HG02571 (cell line): ENCODE measurements at regions not wholly inside any gene's neighbourhood (a gene's known extent, or its start where the extent isn't known, plus 50 kb on each side); places are given as distances from the start of the nearest gene placed in this dataset.

Experiments
- ATAC-seq: cut with Tn5 transposase; IDR thresholded peaks from one replicate; pipeline ENCODE4 v1.9.1; 2021; ENCODE audit warnings: mild to moderate bottlenecking, moderate library complexity; ENCODE audit not compliant: unreplicated experiment

DNA sequence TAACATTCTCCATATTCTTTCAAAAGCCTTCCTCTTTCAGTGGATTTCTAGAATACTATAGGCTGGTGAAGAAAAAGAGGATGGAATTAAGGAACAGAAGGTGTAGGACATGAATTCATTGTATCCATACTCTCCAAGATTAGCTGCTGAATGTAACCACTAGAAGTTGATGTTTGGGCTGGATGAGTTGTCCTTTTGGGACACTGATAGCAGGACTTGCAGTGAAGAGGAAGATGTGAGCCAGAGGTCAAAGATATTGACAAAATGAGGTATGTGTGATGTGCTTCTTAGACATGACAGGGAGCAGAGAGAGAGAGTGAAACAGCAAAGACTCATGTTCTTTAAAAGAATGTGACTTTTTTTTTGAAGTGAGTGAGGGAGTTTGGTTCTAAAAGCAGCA, 134.3 kb upstream of the MAN1A1 start:
- ATAC-seq = no peak

DNA sequence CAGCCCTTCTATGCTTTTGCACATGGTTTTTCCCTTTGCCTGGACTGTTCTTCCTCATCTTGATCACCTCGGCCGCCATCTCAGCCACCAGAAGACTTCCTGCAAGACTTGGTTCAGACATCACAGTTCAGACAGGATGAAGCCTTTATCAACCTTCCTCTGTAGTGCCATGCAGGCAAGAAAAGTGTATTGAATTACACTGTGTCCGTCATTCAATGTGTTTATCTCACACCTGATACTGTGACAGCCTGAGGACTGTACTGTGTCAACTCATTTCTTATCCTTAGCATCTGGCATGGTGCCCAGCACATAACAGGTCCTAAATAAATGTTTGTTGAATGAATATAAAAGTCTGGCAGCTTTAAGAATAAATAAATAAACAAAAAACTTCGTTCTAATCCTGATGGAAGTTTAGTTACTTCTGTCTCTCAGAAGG, 133.3 kb upstream of the MAN1A1 start:
- no peak for ATAC-seq

DNA sequence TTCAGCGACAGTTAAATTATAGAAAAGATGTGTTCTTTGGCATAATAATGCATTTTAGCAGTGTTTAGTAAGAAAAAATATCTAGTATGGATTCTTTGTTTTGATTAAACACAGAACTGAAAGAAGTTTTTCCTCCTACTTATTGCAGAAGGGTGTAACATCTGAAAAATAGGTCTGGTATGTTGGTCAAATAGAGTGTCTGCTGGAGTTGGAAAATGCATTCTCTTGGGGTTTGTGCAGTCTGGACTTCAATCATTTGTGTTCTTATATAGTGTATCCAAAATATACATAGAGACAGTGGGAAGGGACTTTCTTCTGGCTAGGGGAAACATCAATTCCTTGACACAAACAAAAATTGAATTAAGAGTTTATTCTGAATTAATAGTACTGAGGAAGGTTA, 132.4 kb upstream of the MAN1A1 start:
- no peak for ATAC-seq

DNA sequence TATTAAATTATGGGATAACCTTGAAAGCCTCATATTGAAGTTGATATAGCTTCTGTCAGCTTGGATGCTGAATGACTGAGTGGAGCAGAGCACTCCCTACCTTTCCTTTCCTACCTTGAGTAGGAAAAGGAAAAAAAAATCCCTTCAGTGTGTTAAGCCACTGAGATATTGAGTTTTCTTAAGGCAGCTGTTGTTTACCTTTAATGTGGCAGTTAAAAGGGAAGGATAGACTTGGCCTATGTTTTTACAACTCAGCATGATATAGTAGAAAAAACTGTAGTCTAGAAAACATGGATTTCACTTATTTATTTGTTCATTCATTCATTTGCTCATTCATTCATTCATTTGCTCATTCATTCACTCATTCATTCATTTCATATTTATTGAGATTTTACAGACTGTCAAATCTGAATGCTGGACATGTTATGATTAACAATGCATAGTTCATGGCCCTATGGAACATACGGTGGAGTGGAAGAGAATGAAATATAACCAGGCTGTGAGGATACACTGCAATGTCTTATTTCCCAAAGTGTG, 131.5 kb upstream of the MAN1A1 start:
- no peak for ATAC-seq

DNA sequence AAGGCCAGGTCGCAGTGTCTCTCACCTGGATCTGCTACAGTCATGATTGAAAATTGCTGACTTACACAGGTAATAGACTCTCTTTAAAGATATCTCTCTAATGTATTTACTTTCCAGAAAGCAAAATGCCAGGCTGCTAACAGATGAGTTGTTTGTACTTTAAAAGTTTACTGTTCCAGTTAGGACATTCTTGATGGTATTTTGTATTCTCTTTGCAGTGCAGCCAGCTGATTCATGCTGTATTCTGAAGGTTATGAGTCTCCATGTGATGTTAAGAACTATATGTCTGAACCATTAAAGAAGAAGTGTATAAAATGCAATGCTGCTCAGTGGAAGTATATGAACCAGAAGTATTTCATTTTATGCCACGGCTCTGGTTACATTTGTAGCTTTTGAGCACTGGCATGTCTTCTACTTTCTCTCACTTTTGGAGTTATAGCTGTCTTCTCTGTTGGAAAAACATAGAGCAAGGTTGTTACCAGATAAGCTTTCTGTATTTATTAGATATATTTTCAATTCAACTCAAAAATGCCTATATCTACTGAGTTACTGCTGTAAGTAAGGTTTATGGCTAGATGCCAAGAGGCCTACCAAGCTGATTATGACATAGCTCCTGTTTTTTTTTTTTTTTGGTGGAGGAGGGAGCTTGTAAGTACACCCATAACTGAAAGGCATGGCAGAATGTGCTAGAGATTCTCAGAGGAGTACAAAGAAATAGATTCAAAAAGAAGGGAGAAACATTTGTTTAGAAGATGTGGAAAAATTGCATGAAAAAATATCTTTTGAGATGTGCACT, 130.5 kb upstream of the MAN1A1 start:
- ATAC-seq = no peak

DNA sequence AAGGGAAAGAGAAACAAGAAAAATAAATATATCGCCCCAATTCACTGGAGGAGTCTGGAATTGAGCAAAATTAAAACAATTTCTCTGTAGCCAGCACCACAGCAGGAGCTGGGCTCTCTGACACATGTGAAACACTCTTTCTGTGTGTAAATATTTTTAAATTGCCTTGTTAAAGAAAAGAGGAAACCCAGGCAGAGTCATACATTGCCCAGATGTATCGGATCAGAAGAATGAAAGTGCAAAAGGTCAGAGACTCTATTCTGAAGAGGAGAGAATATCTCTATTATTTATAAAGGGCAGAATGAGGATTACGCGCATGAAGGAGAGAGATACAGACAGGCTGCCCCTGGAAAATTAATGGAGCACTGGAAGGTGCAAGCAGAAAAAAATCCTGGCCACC, 127.0 kb upstream of the MAN1A1 start:
- ATAC-seq = peak; percentile 87

DNA sequence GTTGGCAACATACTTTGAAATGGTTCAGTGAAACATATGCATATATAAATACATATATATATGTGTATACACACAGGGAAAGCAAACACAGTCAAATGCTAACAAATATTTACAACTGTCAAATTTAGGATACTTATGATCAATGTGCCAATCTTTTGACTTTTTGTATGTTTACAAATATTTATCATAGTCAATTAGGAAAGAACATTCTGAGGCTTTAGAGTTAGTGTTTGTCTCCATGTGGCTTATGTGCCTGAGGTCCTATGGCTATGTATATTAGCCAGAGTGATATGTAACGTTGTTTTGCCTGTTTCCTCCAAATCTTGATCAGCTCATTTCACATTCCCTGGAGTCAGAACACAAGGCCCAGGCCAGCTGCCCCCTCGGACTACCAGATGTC, 126.5 kb upstream of the MAN1A1 start:
- no peak for ATAC-seq

DNA sequence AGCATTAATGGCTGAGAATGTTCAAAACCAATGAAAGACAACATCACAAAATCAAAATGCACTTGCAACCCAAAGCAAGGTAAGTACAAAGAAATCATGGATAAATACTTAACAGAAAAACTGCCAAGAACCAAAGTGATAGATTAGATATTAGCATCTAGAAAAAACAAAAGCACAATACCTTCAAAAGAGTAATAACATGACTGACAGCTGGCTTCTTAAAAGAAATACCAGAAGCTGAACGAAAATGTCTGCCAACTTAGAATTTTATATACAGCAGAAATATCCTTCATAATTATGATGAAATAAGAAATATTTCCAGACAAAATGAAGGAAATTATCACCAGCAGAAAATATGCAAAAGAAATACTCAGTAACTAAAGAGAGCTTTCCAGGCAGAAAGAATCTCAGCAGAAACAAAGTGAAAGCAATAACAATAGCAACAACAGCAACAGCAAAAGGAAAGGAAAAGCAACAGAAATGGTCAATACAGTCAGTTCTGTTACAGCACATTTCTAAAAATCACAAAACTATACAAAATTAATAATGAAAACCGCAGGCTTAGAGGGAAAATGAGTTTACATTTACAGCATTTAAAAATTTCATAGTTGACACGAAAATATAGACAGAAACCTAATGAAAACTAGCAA, 121.5 kb upstream of the MAN1A1 start:
- no peak for ATAC-seq

DNA sequence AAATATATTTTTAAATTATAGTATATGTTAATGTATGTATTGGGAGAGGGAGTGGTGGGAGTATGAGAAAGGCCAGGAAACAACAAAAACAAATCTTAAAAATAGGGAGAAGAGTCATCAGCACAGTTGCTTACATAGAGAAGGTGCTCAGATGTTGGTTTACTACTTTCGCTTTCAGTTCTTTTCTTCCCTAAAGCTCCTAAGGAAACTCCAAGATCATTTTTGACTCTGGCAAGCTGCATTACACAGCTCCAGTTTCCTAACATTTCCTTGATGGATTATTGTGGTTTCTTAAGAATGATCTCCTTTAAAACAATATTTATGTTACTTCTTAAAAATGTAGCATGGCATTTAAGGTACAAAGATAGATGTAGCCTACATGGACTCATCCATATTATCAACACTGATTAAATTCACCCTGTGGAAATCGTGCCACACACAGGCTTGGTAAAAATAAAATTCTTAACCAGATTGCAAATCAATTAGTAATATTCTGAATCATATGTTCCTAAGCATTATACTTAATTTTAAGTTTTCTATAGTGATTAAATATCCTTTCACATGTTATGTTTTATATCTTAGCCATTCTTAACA, 118.0 kb upstream of the MAN1A1 start:
- no peak for ATAC-seq

DNA sequence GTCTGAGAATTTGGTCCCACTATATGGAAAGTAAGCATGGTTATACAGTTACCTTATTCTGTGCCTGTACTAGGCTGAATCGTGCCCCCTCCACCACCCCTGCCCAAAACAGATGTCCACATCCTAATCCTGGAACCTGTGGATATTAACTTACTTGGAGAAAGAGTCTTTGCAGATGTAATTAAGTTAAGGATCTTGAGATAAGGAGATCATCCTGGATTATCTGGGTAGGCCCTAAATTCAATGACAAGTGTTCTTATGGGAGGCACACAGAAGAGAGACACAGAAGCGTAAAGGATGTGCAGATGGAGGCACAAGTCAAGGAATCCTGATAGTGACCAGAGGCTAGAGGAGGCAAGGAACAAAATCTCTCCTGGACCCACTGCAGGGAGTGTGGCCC, 116.7 kb upstream of the MAN1A1 start:
- ATAC-seq = no peak

DNA sequence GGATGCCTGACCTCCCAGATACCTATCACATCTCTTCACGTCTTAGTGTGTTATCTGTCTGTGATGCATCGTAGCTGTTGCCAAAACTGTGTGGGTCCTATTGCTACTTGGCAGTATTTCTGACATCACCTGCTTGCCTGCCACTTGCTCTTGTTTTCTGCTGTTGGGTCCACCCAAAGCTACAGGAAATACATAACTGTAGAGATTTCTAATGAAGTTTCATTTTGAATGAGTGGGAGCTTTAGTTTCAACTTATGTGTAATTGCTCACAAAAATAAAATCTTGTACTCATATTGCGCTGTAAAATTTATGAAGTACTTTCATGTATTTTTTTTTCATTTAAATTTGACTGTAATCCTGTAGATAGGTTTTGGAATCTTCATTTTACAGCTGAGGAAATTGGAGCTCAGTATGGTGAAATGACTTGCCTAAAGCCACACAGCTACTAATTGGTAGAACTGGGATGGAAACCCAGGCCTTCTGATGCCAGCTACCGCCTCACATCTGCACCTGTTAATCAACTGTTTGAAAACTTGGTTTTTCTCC, 113.6 kb upstream of the MAN1A1 start:
- ATAC-seq = peak; percentile 73

DNA sequence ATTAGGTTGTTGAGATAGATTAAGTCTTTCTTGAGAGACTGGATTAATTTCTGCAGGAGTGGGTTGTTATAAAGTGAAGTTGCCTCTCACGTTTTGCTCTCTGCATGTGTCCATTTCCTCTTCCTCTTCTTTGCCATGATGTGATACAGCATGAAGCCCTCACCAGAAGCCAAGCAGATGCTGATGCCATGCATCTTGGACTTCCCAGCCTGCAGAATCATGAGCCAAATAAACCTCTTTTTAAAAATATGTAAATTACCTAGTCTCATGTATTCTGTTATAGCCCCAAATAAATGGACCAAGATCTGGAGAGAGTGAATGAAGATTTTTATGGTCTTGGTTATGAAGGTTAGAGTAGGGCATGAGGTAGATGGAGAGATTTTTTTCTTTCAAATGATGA, 111.6 kb upstream of the MAN1A1 start:
- no peak for ATAC-seq

DNA sequence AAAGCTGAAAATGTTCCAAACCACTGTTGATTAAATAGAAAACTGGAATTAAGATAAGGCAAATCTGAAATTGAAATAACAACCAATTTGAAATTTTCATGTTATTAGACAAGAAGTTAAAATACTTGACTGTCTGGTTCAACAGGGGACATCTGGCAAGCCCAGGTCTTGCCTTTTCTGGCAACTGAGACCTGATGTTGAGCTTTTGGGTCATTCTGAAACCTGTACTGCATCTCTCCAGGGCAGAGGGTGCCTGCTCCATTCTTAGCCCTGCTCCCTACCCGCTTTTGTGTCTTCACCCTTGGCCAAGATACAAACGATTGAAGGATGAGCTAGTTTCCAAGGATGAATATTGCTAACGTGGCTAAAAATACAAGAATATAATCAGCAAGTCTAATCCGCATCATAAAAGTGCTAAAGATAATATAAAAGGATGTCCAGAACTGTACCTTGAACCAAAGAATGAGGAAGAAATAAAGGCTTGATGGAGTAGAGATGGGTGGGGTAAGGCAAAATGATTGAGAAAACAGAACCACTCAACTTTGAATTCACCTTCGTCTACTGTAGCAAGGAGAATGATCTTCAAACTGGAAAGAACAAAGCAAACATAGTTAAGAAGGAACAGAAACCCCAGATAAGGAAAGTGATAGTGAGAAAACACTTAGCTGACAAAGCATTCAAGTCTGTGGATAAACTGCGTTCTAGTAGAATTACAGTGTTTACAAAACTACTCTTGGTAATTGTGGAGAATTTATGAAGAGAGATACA, 109.8 kb upstream of the MAN1A1 start:
- peak; percentile 62 for ATAC-seq

DNA sequence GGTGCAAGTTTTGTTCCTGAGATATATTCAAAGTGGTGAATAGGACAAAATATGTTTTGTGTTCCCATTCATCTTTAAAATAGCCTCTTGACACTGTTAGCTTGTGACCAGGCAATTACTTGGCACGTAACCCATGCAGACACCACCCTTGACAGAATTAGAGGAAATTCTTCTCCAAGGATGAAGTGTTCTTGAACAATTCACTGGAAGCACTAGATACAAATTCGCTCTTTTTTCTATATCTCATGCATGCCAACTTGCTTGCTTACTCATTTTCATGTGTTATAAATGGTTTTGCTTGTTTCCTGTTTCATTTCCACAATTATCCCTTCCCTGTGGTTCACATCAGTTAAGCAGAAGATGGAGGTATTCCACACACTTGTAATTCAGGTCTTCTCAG, 105.2 kb upstream of the MAN1A1 start:
- no peak for ATAC-seq

DNA sequence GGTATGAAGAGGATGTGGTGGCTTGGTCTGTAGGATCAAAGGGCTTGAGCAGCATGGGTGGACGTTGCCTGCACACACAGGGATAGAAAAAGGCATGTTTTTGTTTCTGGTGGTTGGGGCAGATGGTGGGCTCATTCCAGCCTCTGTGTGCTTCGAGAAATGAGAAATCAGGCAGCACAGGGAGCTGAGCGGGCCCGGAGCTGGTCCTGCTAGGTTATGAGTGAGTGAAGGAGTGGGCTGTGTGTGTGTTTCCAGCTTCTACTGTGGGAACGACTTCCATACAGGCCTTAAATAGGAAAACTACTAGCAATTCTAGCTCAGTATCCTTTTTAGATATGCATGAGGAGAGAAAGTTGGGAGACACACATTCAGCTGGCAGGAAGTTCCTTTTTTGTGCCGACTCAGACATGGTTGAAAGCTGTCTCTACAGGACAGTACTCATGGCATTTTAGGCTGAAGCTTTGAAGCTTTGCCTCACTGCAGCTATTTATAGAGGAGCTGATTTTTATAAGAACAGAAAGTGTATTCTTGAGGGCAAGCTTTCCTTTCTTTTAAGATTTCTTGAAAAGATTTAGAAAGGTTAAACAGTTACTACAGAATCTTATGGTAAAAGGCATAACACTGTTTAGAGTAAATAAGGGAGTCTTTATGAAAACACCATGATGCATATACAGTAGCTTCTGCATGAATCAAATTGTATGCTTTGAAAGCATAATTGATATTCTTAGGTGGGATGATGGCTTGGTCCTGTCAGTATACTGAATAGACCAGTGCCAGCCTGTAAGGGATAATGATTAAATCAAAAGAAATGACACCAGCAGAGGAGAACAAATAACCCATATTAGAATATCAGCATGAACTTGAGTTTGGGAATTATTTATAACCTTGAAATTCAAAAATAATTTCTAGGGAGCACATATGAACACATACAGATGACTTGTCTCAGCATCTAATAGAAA, 104.0 kb upstream of the MAN1A1 start:
- ATAC-seq = no peak

DNA sequence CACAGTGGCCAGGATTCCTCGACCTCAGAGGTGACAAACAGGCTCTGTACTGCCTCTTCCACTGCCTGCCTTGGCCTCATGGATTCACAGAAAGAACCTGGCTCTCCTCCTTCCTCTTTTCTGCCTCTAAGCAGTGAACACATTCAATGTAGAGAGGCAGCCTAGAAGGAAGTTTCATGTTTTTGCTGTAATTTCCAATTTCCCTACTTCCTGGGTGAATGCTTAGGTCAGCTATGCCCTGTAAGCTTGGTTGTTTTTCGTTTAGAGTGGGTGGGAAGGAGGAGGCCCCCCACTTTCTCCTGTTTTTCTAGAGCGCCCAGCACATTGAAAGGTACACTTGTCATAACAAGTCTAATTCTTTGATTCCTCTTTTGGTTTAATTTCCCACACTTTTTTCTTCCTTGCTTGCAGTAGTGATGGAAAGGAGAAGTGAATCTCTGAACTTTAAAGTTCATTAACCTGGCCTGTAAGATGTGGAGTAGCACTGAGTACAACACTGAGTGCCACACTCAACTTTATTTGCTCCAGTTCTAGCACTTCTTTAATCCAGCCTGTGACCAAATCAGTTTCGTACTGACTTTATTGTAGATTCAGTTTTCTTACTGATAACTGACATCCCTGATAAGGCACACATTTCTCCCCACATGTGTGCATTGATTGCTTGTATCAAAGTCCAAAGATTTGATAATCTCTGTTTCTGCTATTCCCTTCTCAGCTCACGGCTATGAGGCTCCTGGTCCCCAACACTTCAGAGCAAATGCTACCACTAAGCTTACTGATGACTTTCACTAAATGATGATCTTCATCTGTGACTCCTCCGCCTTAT, 100.0 kb upstream of the MAN1A1 start:
- no peak for ATAC-seq

DNA sequence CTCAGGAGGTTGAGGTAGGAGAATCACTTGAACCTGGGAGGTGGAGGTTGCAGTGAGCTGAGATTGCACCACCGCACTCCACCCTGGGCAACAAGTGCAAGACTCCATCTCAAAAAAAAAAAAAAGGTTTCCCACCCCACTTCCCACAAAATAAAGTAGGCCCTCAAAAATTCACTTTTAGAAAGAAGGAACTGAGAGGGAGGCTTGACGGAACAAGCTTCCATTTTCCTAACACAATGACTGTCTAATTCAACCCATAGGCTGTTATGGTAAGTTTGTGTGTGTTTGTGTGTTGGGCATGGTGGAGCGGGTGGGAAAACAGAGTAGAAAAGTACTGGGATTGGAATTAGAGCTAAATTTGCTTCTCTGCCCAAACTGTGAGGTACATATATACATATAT, 98.4 kb upstream of the MAN1A1 start:
- ATAC-seq = no peak

DNA sequence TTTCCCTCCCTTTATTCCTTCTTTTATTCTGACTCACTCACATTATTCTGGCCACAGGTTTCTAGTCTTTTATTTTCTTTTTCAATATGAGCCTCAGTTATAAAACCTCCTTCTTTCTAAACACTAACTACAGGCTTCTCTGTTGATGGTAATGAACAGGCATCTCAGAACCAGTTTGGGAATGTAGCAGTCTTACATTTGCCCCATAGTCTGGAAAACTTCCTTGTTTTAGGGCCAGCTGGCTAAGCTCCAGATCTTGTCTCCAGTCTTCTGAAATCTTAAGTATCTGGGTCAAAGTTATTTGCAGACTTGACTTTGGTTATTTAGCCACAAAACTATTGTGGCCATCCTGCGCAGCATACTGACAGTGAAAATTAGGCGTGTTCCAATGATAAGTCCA, 97.0 kb upstream of the MAN1A1 start:
- ATAC-seq = no peak

DNA sequence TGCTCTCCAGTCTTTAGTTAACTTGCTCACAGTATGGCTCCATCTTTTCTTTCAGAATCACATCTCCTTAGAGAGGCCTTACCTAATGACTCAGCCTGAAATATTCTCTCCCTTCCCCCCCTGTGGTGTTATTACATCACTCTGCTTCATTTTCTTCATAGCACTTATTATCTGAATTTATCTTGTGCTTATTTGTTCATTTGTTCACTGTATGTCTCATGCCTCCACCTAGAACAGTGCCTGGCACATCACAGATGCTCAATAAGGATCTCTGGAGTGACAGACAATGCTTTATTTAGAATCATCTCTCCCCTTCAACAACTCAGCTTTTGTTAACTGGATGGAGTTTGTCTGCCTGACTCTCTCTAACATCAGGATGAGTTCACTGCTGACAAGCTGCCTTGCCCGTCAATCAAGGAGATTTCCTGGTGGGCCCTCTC, 96.6 kb upstream of the MAN1A1 start:
- ATAC-seq = peak; percentile 34
